Stimulated activated CD4-positive, alpha-beta T cell treated with anti-CD3 and anti-CD28 coated beads, Interleukin-2, amount 100 ng/mL, for 24 hours (primary cell): ENCODE measurements at regions not wholly inside any gene's neighbourhood (a gene's known extent, or its start where the extent isn't known, plus 50 kb on each side); places are given as distances from the start of the nearest gene placed in this dataset.

ENCODE experiments used
- DNase-seq, 2 donors: peaks; one replicate each; pipeline ENCODE4 v3.0.0-alpha.2; 2020

GRCh38 chr2:83747141-83747540, 711.9 kb downstream of the SUCLG1 start:
- DNase-seq = no peak

GRCh38 chr2:83744855-83745254, 714.2 kb downstream of the SUCLG1 start:
- DNase-seq = no peak

- DNase-seq = no peak
These were observed 716.8 kb downstream of the SUCLG1 start for GRCh38 chr2:83742117-83742782.

GRCh38 chr2:83730223-83730622, 728.9 kb downstream of the SUCLG1 start:
- no peak for DNase-seq

- no peak for DNase-seq
These were observed 733.3 kb downstream of the SUCLG1 start for GRCh38 chr2:83725735-83726134.

GRCh38 chr2:83705146-83705545, 753.9 kb downstream of the SUCLG1 start:
- DNase-seq = no peak

- no peak for DNase-seq
These were observed 755.5 kb downstream of the SUCLG1 start for GRCh38 chr2:83703598-83703997.

GRCh38 chr2:83696838-83697237, 762.2 kb downstream of the SUCLG1 start:
- DNase-seq = no peak

- DNase-seq = no peak
These were observed 763.5 kb downstream of the SUCLG1 start for GRCh38 chr2:83695530-83695929.

GRCh38 chr2:83695037-83695436, 764.0 kb downstream of the SUCLG1 start:
- DNase-seq = no peak

- DNase-seq = no peak
These were observed 769.7 kb downstream of the SUCLG1 start for GRCh38 chr2:83689402-83689801.

GRCh38 chr2:83686863-83687262, 772.2 kb downstream of the SUCLG1 start:
- no peak for DNase-seq

GRCh38 chr2:83674050-83674449, 785.0 kb downstream of the SUCLG1 start:
- no peak for DNase-seq

- no peak for DNase-seq
These were observed 793.2 kb downstream of the SUCLG1 start for GRCh38 chr2:83665894-83666293.

- no peak for DNase-seq
These were observed 793.9 kb downstream of the SUCLG1 start for GRCh38 chr2:83665154-83665553.

GRCh38 chr2:83661711-83662110, 797.4 kb downstream of the SUCLG1 start:
- DNase-seq = no peak

- no peak for DNase-seq
These were observed 804.9 kb downstream of the SUCLG1 start for GRCh38 chr2:83654091-83654611.

GRCh38 chr2:83650898-83651297, 808.2 kb downstream of the SUCLG1 start:
- DNase-seq = no peak

- DNase-seq = no peak
These were observed 808.9 kb downstream of the SUCLG1 start for GRCh38 chr2:83650161-83650560.

- no peak for DNase-seq
These were observed 818.6 kb downstream of the SUCLG1 start for GRCh38 chr2:83640506-83640905.

GRCh38 chr2:83633423-83633822, 825.7 kb downstream of the SUCLG1 start:
- DNase-seq = no peak

- DNase-seq = no peak
These were observed 828.7 kb downstream of the SUCLG1 start for GRCh38 chr2:83630351-83630750.

- no peak for DNase-seq
These were observed 843.6 kb downstream of the SUCLG1 start for GRCh38 chr2:83615511-83615910.

GRCh38 chr2:83613178-83613577, 845.9 kb downstream of the SUCLG1 start:
- no peak for DNase-seq

GRCh38 chr2:83602753-83603152, 856.3 kb downstream of the SUCLG1 start:
- DNase-seq = no peak
